ENCODE measurements at regions not wholly inside any gene's neighbourhood (a gene's known extent, or its start where the extent isn't known, plus 50 kb on each side); places are given as distances from the start of the nearest gene placed in this dataset.

DNA sequence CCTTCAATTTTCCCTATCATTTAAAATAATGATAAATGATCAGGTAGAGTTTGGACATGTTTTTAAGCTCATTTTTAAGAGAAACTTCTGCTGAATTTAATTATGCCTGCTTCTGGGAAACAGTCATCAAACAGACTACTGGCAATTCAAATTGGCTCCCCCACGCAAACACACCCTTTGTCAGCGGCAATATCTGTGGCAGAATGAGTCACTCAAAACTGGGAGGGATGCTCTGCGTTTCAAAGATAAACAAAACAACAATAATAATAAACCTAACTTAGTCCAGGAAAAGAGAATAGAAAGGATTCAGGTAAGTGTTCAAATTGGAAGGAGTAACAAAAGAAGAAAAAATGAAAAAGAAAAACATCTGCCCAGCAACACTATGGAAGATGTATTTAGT, 108.1 kb upstream of the ERCC4 start:
- no peak overlapping the region for H3K27ac ChIP-seq (ENCODE audit: insufficient read length, low read depth, low read length)
- no peak overlapping the region for H3K4ac ChIP-seq (ENCODE audit: low read depth, low read length)
- H3K23me2 ChIP-seq (ENCODE audit: insufficient read length, low read depth, low read length, poor library complexity, severe bottlenecking), result no peaks in the 10 kb centered on the region
- H3K14ac ChIP-seq (ENCODE audit: insufficient read depth, low read length), result no peak overlapping the region
- H4K8ac ChIP-seq (replicated peaks; ENCODE audit: insufficient read length, low read depth, low read length), result no peak overlapping the region
- Mint-ChIP-seq H3K27ac (no peak overlapping the region), H3K36me3 (ENCODE audit: insufficient read depth in 1 of 3, low read depth in 3 of 3) (no peaks in the 10 kb centered on the region), H3K9me3 (no peaks in the 10 kb centered on the region), H3K4me3 (no peak overlapping the region), H3K4me1 (peaks cover 7 to 15% of the 10 kb centered on the region in 2 experiments), H3K27me3 (ENCODE audit: low read depth) (peaks cover 5% of the 10 kb centered on the region; the same call in 1 of the 2 replicates)
- no peaks in the 10 kb centered on the region for H3K27me3 ChIP-seq (ENCODE audit: insufficient read depth, low read length)
- no peak overlapping the region for H3T11ph ChIP-seq (ENCODE audit: low read length)
- H3K23ac ChIP-seq (ENCODE audit: insufficient read length, low read depth, low read length), result no peak overlapping the region
- H3K79me1 ChIP-seq (ENCODE audit: insufficient read depth, low read depth, low read length, poor library complexity, severe bottlenecking), result no peaks in the 10 kb centered on the region
- WGBS (ENCODE audit: extremely low coverage, insufficient read length, low lambda C conversion rate), result no CpG with 5 or more reads among the region's 3 CpGs
- TF ChIP-seq, protein P1, sequence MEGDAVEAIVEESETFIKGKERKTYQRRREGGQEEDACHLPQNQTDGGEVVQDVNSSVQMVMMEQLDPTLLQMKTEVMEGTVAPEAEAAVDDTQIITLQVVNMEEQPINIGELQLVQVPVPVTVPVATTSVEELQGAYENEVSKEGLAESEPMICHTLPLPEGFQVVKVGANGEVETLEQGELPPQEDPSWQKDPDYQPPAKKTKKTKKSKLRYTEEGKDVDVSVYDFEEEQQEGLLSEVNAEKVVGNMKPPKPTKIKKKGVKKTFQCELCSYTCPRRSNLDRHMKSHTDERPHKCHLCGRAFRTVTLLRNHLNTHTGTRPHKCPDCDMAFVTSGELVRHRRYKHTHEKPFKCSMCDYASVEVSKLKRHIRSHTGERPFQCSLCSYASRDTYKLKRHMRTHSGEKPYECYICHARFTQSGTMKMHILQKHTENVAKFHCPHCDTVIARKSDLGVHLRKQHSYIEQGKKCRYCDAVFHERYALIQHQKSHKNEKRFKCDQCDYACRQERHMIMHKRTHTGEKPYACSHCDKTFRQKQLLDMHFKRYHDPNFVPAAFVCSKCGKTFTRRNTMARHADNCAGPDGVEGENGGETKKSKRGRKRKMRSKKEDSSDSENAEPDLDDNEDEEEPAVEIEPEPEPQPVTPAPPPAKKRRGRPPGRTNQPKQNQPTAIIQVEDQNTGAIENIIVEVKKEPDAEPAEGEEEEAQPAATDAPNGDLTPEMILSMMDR (conservative IDR thresholded peaks at IDR 0.05), result no peak
- H2AFZ ChIP-seq (ENCODE audit: low read length), result no peak overlapping the region
- H4K5ac ChIP-seq (ENCODE audit: insufficient read length, low read depth, low read length), result no peak overlapping the region
- DNase-seq, result no peak
- H2BK12ac ChIP-seq (ENCODE audit: insufficient read length, low read depth, low read length), result no peak overlapping the region
- H3K4me1 ChIP-seq (ENCODE audit: insufficient read depth, low read length), result no peaks in the 10 kb centered on the region
- no peak overlapping the region for H3K4me2 ChIP-seq (ENCODE audit: insufficient read depth, insufficient read length, low read length)
- H3K79me2 ChIP-seq (ENCODE audit: insufficient read depth, low read length), result no peaks in the 10 kb centered on the region
- no peaks in the 10 kb centered on the region for H4K20me1 ChIP-seq (ENCODE audit: control insufficient read depth, insufficient read depth, insufficient read length)
- no peak overlapping the region for H2BK5ac ChIP-seq (ENCODE audit: insufficient read length, low read length)
- H2BK120ac ChIP-seq (ENCODE audit: low read depth, low read length, poor library complexity, severe bottlenecking), result no peak overlapping the region
- H2BK20ac ChIP-seq (ENCODE audit: low read depth, low read length, poor library complexity, severe bottlenecking), result no peak overlapping the region
- H3K56ac ChIP-seq (ENCODE audit: insufficient read length, low read depth, low read length), result no peak overlapping the region
- H4K91ac ChIP-seq (ENCODE audit: insufficient read length, low read depth, low read length), result no peak overlapping the region
- no peak overlapping the region for H2AK5ac ChIP-seq (ENCODE audit: insufficient read length, low read length)
- H2BK15ac ChIP-seq (ENCODE audit: low read depth, low read length), result no peak overlapping the region
- no peak overlapping the region for H3K18ac ChIP-seq (ENCODE audit: insufficient read length, low read depth, low read length)
- no peaks in the 10 kb centered on the region for H3K9me3 ChIP-seq (ENCODE audit: control insufficient read depth, low read depth, low read length)
- no peak overlapping the region for H3K9ac ChIP-seq (ENCODE audit: extremely low read depth, insufficient read length, low read length)
